PFSK-1 (cell line): ENCODE measurements at regions not wholly inside any gene's neighbourhood (a gene's known extent, or its start where the extent isn't known, plus 50 kb on each side); places are given as distances from the start of the nearest gene placed in this dataset.

Source experiments
- FOXP2 ChIP-seq: optimal IDR thresholded peaks from 2 replicates; pipeline ENCODE3; 2011; ENCODE audit warnings: borderline replicate concordance, control low read depth, inconsistent platforms; ENCODE audit not compliant: insufficient read depth; ENCODE audit errors: extremely low read length, extremely low read depth
- POLR2AphosphoS5 ChIP-seq: IDR thresholded peaks from 2 replicates; pipeline ENCODE4 v1.6.1; 2012; ENCODE audit warnings: low read depth, mild to moderate bottlenecking, control low read depth, low read length, moderate library complexity
- REST ChIP-seq, 2 experiments: IDR thresholded peaks; 2 replicates each; pipeline versions ENCODE4 v1.6.1 to v1.8.0; 2011 to 2012; ENCODE audit warnings: low read depth in 2 of 2, low read length in 2 of 2, control low read depth in 1 of 2, inconsistent platforms in 1 of 2, mild to moderate bottlenecking in 1 of 2, moderate library complexity in 1 of 2; ENCODE audit not compliant: insufficient read depth in 1 of 2
- SIN3A ChIP-seq: IDR thresholded peaks from 2 replicates; pipeline ENCODE4 v1.6.1; 2012; ENCODE audit warnings: mild to moderate bottlenecking, low read length, moderate library complexity, borderline replicate concordance; ENCODE audit not compliant: insufficient read depth
- TAF1 ChIP-seq: IDR thresholded peaks from 2 replicates; pipeline ENCODE4 v1.6.1; 2012; ENCODE audit warnings: low read length, control low read depth, borderline replicate concordance; ENCODE audit not compliant: insufficient read depth

- TF ChIP-seq REST (IDR thresholded peaks at IDR 0.05; ENCODE audit: insufficient read depth in 1 of 2, low read depth in 2 of 2, low read length in 2 of 2), result no peak
- TF ChIP-seq FOXP2, result no peak
- TF ChIP-seq SIN3A, result no peak
- TF ChIP-seq POLR2AphosphoS5, result no peak
- TF ChIP-seq TAF1, result no peak
Measured at GRCh38 chr1:238061967-238062613, 171.4 kb upstream of the ZP4 start.

GRCh38 chr1:238060061-238060460, 169.3 kb upstream of the ZP4 start:
- TF ChIP-seq REST (IDR thresholded peaks at IDR 0.05; ENCODE audit: insufficient read depth in 1 of 2, low read depth in 2 of 2, low read length in 2 of 2) (no peak), TAF1 (no peak), FOXP2 (no peak)

GRCh38 chr1:238052496-238053266, 162.0 kb upstream of the ZP4 start:
- TF ChIP-seq SIN3A, result no peak
- no peak for TF ChIP-seq TAF1
- TF ChIP-seq REST (IDR thresholded peaks at IDR 0.05; ENCODE audit: insufficient read depth in 1 of 2, low read depth in 2 of 2, low read length in 2 of 2), result no peak
- TF ChIP-seq POLR2AphosphoS5, result no peak
- no peak for TF ChIP-seq FOXP2

GRCh38 chr1:238029126-238029525, 138.4 kb upstream of the ZP4 start:
- TF ChIP-seq REST (IDR thresholded peaks at IDR 0.05; ENCODE audit: insufficient read depth in 1 of 2, low read depth in 2 of 2, low read length in 2 of 2) (no peak), TAF1 (no peak), FOXP2 (no peak), SIN3A (no peak), POLR2AphosphoS5 (no peak)
